HUES48 (cell line): ENCODE measurements at regions not wholly inside any gene's neighbourhood (a gene's known extent, or its start where the extent isn't known, plus 50 kb on each side); places are given as distances from the start of the nearest gene placed in this dataset.

ENCODE experiments used
- H3K27ac ChIP-seq: one replicate; pipeline ENCODE4 v1.7.0; 2013; ENCODE audit warnings: low read depth, low read length, inconsistent platforms
- H3K27me3 ChIP-seq: 2 replicates; pipeline ENCODE4 v1.6.1; 2013; ENCODE audit warnings: mild to moderate bottlenecking, low read length; ENCODE audit not compliant: control insufficient read depth, insufficient read depth
- H3K36me3 ChIP-seq: 2 replicates; pipeline ENCODE4 v1.6.1; 2013; ENCODE audit warnings: low read length; ENCODE audit not compliant: control insufficient read depth, insufficient read depth
- H3K4me1 ChIP-seq: 2 replicates; pipeline ENCODE4 v1.6.1; 2013; ENCODE audit warnings: mild to moderate bottlenecking, low read length; ENCODE audit not compliant: control insufficient read depth, insufficient read depth
- H3K4me3 ChIP-seq: 2 replicates; pipeline ENCODE4 v1.5.1; 2013; ENCODE audit warnings: mild to moderate bottlenecking, low read depth, low read length
- H3K9ac ChIP-seq: 2 replicates; pipeline ENCODE4 v1.6.1; 2013; ENCODE audit warnings: mild to moderate bottlenecking, low read depth, low read length, moderate library complexity
- H3K9me3 ChIP-seq: 2 replicates; pipeline ENCODE4 v1.6.1; 2013; ENCODE audit warnings: low read length; ENCODE audit not compliant: control insufficient read depth, insufficient read depth

DNA sequence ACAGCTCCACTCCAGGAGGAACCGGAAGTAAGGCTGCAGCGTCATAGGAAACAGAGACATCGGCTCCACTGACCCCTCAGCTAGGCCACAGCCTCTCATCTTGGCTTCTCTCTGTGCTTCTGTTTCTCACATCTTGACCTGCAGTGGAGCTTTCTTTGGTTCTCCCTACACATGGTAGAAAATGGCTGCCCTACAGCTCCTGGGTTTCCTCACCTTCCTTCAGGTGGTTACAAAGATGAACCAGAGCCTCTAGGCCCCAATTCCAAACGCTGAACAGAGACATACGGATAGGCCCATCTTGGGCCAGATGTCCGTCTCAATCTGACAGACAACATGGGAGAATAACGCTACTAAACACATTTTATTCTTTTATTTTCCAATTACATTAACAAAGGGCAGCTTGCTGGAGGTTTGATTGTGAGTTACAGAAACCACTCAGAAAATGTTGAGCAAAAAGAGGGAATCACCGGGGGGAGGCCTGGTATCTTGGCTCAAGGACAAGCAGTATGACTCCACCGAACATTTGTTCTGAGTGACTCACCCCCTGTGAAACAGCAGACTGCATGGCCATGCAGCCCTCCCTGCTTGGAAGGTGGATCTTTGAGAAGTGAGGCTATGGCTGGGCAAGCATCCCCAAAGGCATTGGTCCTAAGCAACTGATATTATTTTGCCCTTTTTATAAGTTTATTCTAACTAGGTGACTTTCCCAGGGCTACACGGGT lies 303.5 kb downstream of the CDCA7 start:
- Histone ChIP-seq H3K4me1 (peaks cover 2% of the 10 kb centered on the region; the same call in 1 of the 2 replicates), H3K27ac (no peak overlapping the region), H3K27me3 (no peaks in the 10 kb centered on the region), H3K36me3 (no peaks in the 10 kb centered on the region), H3K4me3 (no peak overlapping the region), H3K9me3 (no peaks in the 10 kb centered on the region), H3K9ac (no peak overlapping the region)

DNA sequence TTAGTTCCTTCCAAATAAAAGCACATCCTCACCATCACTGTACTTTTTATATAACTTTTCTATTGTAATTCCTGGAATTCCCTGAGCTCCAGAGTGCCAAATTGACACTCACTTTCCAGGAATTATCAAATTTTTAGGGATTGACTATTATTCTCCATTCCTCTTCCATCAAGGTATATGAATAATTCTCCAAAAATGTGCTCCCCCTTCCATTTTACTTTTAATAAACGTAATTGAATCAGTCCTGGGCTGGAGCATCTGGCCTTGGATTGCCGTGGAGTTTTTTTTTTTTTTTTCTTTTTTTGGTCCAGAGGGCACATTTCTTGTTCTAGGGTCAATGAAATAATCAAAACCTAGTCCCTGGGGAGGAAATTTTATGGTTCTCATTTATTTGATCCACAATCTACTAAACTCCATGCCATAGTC lies 304.3 kb downstream of the CDCA7 start:
- Histone ChIP-seq H3K27ac (no peak overlapping the region), H3K27me3 (no peaks in the 10 kb centered on the region), H3K4me1 (no peaks in the 10 kb centered on the region), H3K36me3 (no peaks in the 10 kb centered on the region), H3K9me3 (no peaks in the 10 kb centered on the region), H3K9ac (no peak overlapping the region), H3K4me3 (no peak overlapping the region)

DNA sequence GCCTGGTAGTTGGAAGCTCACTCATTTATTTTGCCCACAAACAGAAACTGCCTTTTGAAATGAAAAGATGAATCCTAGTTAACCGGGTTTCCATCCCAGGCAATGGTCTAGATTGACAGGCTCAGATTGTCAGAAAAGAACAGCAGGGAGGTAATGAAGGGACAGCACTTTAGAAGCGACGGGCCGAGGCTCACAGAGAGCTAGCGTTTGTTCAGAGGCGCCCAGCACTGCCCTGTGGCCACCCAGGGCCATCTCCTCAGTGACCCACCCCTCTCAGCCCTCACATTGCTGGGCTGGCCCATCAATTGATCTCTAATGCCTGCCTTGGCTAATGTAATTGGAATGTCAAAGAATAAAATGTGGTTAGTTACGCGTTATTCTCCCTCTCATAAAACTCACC lies 304.8 kb downstream of the CDCA7 start:
- H3K9ac ChIP-seq: no peak overlapping the region
- no peaks in the 10 kb centered on the region for H3K36me3 ChIP-seq
- no peaks in the 10 kb centered on the region for H3K9me3 ChIP-seq
- no peak overlapping the region for H3K27ac ChIP-seq
- H3K27me3 ChIP-seq: no peaks in the 10 kb centered on the region
- no peak overlapping the region for H3K4me3 ChIP-seq
- H3K4me1 ChIP-seq: no peaks in the 10 kb centered on the region

DNA sequence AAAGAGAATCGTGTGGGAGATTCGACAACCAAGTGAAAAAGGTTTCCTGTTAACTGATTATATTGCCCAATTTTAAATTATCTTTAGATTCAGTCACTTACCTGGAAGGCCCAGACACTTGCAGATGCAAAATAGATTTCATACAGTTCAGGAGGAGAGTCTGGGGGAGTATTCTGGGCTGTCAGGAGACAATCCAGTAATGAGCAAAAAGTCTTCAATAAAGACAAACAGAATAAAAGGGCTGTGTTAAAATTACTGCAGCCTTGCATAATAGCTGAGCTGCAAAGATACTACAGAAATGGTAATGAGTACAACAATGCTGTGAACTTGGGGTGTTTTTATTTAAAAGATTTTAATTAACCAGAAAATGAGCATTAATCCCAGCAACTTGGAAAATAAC lies 303.6 kb downstream of the SP3 start:
- Histone ChIP-seq H3K4me3 (no peak overlapping the region), H3K4me1 (peaks cover under 1% of the 10 kb centered on the region; the same call in 1 of the 2 replicates), H3K27me3 (no peaks in the 10 kb centered on the region), H3K36me3 (no peaks in the 10 kb centered on the region), H3K9ac (no peak overlapping the region), H3K27ac (no peak overlapping the region), H3K9me3 (no peaks in the 10 kb centered on the region)

GRCh38 chr2:173663353-173663752 lies 301.8 kb downstream of the SP3 start:
- no peak overlapping the region for H3K9ac ChIP-seq
- H3K27ac ChIP-seq: no peak overlapping the region
- peaks cover 7% of the 10 kb centered on the region; the same call in 1 of the 2 replicates for H3K4me1 ChIP-seq
- no peaks in the 10 kb centered on the region for H3K9me3 ChIP-seq
- no peak overlapping the region for H3K4me3 ChIP-seq
- H3K27me3 ChIP-seq: no peaks in the 10 kb centered on the region
- no peaks in the 10 kb centered on the region for H3K36me3 ChIP-seq

DNA sequence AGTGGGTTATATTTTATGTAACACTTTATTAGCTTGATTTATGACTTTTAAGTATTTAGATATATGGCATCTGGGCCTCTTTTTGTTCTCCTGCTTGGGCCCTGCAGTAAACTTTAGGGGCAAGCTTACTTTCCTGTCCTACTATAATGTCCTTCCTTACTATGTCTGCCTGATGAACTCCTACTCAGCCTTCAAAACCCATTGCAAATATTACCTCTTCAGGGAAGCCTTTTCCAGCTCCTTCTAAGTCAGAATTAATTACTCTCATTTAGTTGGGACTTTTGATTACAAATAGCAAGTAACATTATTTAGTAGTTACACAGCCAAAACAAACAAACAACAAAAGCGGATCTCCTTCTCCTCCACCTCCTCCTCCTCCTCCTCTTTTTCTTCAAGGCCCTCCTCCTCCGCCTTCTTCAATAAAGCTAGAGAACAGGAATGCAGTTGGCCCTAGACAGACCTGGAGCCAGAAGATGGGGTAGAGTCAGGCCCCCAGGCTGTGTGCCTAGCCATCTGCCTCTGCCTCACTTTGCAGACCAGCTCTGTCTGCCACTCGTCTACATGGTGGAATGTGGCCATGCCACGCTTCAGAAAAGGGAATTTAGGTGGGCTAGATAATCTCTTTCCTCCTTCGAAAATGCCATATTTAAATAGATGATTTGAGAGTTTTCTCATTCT lies 301.2 kb downstream of the SP3 start:
- Histone ChIP-seq H3K9me3 (no peaks in the 10 kb centered on the region), H3K27me3 (no peaks in the 10 kb centered on the region), H3K9ac (no peak overlapping the region), H3K36me3 (no peaks in the 10 kb centered on the region), H3K4me1 (peaks cover 7% of the 10 kb centered on the region; the same call in 1 of the 2 replicates), H3K27ac (no peak overlapping the region), H3K4me3 (no peak overlapping the region)

DNA sequence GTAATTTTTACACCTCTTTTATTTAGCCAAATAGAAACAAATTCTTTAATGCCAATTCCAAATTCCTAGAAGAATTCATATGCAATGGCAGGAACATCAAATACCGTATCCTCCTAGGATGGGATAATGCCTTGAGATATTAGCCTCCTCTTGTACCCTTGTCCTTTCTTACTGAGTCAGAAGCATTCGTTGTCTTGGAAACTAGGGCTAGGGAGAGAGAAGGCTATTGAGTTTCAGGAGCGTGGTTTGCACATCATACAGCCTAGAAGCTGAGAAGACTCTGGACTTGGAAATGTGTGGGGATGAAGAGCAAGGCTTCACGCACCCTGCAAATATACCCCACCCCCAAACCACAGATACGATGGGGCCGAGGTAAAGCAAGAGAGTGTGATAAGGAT lies 300.7 kb downstream of the SP3 start:
- Histone ChIP-seq H3K4me1 (peaks cover 7% of the 10 kb centered on the region; the same call in 1 of the 2 replicates), H3K9ac (no peak overlapping the region)

DNA sequence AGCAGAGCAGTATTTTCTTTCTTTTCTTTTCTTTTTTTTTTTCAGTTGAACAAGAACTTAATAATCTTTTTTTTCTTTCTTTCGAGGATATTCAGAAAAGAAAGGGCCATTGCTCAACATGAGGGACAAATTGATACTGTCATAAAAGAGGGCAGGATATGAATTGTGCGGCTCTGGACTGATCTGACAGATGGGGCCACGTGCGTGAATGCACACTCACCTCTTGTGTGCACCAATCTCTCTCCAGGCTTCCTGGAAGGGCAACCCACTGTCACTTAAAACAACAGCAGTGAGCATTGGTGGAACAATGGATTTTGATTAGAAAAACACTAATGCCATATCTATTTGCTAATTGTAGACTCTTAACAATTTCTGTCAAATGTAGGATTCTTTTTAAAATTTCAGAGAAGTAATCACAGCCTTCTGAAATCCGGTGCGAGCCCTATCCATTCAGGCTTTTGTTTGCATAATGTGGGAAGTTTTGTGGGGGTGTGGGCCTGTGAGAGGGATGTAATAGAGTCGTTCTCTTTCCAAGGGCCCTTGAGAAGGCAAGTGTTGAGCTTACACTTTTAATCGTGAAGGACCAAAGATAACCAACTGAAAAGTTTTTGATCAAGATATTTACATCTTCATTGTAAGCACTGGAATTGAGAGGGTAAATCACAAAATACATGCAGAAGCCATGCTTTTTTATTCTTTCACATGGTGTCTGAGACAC lies 298.8 kb downstream of the SP3 start:
- H3K27me3 ChIP-seq: no peaks in the 10 kb centered on the region
- no peak overlapping the region for H3K4me3 ChIP-seq
- no peaks in the 10 kb centered on the region for H3K36me3 ChIP-seq
- no peaks in the 10 kb centered on the region for H3K9me3 ChIP-seq
- H3K9ac ChIP-seq: no peak overlapping the region
- no peak overlapping the region for H3K27ac ChIP-seq
- peaks cover 7% of the 10 kb centered on the region; the same call in 1 of the 2 replicates for H3K4me1 ChIP-seq

More for the DNA sequence above, 300.7 kb downstream of the SP3 start:
- Histone ChIP-seq H3K27me3 (no peaks in the 10 kb centered on the region), H3K36me3 (no peaks in the 10 kb centered on the region), H3K4me3 (no peak overlapping the region), H3K9me3 (no peaks in the 10 kb centered on the region), H3K27ac (no peak overlapping the region)

- Histone ChIP-seq H3K9ac (no peak overlapping the region), H3K27me3 (no peaks in the 10 kb centered on the region), H3K4me1 (peaks cover 7% of the 10 kb centered on the region; the same call in 1 of the 2 replicates), H3K4me3 (no peak overlapping the region), H3K27ac (no peak overlapping the region), H3K36me3 (no peaks in the 10 kb centered on the region), H3K9me3 (no peaks in the 10 kb centered on the region)
Observed at GRCh38 chr2:173667014-173667413, 298.2 kb downstream of the SP3 start.

DNA sequence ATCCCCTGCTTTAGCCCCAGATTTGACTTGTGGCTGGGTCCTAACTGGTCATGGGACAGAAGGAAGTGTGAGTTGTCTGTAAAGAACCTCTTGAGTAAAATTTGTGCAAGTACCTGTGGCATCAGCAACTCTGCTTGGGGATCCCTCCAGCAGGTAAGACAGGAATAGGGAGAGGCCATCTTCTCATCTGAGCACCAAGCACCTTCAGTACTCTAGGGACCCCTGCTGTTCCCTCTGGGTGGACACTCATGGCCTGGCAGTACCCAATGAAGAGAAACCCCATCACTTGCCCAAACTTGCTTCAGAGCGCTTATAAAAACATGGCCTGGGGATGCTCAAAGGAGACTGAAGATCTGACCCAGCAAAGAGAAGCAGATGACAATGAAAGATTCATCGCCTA lies 297.8 kb downstream of the SP3 start:
- Histone ChIP-seq H3K9ac (no peak overlapping the region), H3K4me1 (peaks cover 7% of the 10 kb centered on the region; the same call in 1 of the 2 replicates), H3K9me3 (no peaks in the 10 kb centered on the region), H3K27ac (no peak overlapping the region), H3K27me3 (no peaks in the 10 kb centered on the region), H3K36me3 (no peaks in the 10 kb centered on the region), H3K4me3 (no peak overlapping the region)
